ENCODE measurements at regions not wholly inside any gene's neighbourhood (a gene's known extent, or its start where the extent isn't known, plus 50 kb on each side); places are given as distances from the start of the nearest gene placed in this dataset.
"Not testable (repeated sequence)": the region's sequence is repeated elsewhere in the genome, so short reads cannot be mapped to it uniquely, and the experiment has no call there.

DNA sequence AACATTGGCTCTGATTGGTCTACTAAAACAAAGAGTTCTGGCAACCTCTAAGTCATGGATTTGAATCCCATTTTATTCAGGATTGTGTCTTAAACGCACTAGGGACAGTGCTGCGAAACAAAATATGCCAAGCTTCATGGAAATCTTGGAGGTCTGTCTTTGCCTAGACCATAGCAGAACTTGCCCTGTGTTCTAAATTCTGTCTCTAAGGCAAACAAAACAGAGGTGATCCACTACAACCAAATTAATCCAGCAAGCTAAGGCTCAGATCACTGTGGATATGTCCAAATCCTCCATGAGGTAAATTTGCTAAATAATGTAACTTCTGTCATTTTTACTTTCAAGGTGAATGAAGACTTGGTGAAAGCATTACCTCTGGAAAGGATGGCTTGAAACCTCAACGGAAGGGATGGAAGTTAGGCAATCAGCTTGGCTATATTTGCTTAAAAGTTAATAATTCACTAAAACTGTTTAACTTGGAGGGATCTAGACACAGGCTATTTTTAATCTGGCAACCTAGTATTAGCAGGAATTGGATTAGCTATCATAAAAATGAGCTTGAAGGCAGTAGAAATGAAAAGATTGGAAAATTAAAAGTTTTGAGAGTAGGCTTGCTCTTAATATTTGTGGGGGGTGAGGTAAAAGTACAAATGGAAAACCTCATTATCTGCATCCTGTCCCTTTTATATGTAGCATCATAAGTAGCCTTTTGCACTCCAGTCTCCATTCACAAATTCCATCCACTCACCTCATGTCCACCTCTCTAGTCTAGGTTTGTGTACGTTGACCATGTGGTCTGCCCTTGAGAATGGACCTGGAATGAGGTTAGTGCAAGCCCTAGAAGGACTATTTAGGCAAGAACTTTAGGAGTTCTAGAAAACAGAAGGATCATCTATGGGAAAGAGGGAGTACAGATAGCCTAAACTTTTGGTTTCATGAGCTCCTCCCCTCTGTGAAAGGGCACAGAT lies 176.2 kb downstream of the SMC2 start:
- no peak for DNase-seq (ENCODE audit: low read depth)

DNA sequence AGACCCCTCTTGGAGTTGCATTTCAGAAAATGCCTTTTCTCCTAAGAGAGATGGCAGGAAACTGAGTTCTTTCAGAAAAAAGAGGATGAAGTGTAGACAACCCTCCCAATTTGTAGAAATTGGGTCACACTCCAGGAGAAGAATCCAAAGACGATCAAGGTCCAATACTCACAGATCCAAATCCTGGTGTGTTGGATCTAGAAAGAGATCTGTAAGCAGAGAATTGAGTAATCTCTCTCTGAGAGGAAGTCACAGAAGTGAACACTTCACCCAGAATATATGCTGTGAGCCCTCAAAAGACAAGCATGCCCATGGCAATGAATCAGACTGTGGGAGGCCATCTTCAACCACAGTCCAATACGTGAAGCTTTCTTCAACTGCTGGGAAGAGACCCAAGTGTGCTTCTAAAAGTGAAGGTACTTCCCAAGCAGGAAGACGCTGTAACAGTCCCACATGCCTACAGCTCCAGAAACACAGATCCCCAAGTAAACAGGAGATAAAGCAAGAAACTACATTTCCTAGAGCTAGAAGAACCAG lies 182.7 kb downstream of the SMC2 start:
- DNase-seq (ENCODE audit: low read depth): peak; percentile 16

DNA sequence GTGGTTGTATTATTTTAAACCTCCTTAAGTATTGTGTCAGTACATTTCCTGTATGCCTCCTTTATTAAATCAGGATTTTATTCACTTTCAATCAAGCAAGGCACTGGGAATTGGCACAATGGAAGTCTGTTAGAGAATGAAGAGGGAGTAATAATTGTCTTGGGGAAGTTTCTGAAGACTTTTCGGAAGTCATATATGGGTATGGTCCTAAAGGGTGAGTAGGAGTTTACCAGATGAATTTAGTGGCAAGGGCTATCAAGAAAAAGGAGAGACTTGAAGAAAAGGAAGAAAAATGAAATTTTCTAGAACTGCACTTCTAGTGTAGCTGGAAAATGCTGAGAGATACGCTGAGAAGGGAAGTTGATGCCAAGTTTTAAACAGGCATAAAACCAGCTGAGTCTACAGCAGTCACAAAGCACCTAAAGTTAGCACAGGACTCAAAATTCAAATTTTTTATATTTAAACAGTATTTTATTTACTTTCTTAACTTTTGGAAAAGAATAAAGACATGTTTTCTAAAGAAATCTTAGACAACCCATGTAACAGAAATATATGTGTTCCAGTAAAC lies 184.9 kb downstream of the SMC2 start:
- no peak for DNase-seq (ENCODE audit: low read depth)

DNA sequence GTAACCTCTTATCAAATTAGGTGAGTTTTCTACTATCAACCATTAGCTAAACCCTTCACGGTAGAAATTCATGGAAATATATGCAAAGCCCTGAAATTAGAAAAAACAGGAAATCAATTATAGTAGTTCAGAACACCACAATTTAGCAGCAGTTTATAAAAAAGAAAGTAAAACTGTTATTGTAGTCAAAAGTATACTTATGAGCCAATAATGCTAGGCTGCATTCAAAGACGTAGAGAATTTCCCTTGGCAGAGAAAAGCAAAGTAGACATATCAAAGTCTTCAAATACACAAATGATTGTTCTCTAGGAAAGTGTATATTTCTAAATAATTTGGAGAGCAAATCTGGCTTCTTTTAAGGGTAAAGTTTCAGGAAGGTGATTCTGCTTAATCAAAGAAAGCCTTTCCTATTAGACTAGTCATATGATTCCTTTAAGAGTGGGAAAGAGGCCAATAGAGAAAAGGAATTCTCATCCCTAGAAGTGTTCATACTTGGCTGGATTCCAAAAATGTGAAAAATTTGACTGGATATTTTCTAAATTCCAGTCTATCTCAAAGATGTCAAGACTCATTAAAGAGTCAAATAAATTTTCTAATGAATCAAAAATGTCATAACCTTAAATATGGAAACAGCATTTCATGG lies 185.5 kb downstream of the SMC2 start:
- DNase-seq (ENCODE audit: low read depth): peak; percentile 40

DNA sequence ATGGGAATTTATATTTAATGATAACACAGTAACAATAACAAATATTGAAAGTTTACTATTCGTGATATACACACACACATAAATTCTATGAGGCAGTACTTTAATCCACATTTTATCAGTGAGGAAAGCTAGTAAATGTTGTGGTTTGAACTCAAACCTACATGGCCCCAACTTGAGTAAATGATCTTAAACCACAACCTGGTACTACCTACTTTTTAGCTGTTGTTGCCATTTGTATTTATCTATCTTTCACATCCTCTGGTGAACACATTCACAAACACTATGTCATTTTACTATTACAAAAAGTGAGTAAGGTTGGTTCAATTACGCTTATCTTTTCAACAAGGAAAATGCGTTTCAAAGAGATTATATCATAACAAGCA lies 186.1 kb downstream of the SMC2 start:
- DNase-seq (ENCODE audit: low read depth): no peak

DNA sequence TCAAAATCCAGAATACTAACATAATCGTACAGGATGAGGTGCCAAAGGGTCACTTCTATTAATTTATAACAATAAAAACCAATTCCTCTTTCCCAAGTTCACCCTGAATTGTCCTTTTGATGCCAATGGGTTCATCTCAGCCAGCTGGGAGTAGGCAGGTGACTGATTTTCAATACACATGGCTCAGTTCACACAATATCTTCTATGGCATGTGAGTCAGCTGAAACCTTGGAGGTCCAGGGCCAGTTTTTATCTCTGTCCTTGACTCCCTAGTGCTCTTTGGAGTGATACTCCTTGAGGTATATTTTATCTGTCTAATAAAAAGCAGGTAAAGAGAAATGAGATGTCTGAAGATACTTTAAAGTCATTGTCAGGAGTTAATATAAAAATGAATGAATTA lies 186.6 kb downstream of the SMC2 start:
- DNase-seq (ENCODE audit: low read depth): no peak

DNA sequence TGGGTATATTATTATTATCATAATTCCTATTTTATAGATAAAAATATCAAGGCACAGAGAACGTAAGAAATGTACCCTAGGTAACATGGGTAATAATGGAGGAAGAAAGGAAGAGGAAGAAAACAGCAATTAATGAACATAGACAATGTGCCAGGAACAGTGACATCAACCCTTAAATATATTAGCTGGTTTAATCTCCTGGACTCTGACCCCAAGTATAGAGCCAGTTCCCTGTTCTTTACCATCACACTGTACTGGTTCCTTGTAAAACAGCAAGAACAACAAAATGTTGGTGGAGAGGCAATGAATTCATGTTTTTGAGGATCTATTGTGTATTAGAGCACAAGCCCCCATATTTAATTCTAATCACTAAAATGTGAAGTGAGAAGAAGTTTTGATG lies 192.1 kb downstream of the SMC2 start:
- DNase-seq (ENCODE audit: low read depth): no peak

DNA sequence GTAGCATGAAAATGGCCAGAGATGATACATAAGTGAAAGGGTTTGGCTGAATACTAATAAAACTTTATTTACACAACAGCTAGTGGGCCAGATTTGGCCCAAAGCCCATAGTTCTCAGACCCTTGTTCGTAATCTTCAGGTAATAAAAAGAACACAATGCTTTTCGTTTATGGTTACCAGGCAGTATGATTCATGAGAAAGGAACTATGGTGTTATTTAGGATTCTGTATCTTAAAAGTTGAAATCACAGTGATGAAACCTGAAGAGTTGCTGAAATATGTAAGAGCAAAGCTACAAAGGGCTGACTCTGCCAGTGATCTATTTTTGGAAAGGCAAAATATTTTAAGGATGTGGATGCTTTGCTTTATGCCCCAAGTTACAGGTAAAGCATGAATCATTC lies 192.7 kb downstream of the SMC2 start:
- no peak for DNase-seq (ENCODE audit: low read depth)

DNA sequence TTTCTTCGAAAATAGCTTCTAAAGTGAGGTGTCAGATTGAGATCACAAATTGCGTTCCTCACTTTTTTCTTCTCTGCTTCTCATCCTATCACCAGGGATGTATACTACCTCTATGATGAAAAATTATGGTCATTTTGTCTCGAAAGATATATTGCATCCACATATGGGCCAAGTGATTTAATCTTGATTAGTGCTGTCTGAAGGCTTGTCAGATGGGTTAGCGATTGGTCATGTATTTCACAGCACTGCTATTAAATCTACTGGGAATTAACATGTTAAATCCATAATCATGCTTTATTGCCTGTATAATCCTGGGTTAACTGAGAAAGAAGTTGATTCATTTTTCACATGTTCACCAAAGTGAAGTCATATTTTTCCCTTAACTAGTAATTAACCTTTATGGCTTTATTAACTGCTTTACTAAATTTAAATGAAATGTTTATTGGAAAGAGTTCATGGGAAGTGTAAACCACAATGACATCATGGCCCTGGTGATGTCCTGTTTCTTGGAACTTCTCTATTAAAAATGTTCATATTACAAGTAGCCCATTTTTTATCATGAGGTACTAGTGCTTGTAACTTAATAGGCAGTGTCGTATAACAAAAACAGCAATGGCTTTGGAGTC lies 193.3 kb downstream of the SMC2 start:
- no peak for DNase-seq (ENCODE audit: low read depth)

DNA sequence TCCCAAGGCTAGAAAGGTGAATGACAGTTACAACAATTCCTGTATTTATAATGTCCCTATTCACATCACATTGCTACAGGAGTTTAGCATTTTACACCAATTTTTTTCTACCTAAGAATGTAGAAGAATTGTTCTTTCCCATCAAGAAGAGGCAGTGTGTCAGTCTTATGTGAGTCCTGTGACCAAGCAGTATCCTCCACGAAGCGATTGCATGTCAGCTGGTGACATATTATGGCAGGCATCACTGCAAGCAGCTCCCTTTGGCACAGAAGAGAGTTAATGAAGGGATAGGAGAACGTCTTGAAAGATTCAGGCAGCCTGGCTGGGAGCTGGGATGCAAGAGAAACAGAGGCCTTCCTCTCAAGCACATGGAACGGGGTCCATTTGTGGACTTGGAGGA lies 199.8 kb downstream of the SMC2 start:
- no peak for DNase-seq (ENCODE audit: low read depth)

DNA sequence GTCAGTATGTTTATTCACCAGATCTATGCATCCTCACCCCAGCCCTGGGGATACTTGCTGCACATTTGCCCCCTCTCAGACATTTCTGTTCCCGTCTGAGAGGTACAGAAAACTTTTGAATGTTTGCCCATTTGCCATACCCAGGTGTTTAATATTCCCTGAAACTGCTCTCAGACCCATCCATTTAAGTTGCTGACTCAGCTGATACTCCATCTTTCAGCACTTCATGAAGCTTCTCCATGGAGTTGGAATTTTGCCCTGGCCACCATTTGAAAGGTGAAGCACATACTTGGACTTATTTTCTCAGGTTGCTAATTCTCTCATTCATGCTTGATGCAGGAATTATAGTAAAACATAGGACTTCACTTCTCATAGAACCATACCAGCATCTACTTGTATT lies 203.9 kb upstream of the OR13F1 start:
- no peak for DNase-seq (ENCODE audit: low read depth)

DNA sequence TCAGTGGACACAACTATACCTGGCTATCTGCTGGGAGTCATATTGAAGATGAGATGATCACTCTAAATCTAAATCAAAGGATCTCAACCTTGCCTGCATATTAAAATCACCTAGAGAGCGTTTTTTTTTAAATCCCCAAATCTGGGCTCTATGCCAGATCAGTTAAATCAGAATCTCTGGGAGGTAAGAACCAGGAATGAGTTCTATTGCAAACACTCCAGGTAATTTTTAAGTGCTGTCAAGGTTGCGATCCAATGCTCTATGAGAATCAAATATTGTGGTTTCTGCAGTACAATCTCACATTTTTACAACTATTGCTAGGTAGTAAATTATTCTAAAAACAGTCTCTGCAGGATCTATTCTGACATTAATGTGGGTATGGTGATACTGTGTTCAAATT lies 202.3 kb upstream of the OR13F1 start:
- no peak for DNase-seq (ENCODE audit: low read depth)

DNA sequence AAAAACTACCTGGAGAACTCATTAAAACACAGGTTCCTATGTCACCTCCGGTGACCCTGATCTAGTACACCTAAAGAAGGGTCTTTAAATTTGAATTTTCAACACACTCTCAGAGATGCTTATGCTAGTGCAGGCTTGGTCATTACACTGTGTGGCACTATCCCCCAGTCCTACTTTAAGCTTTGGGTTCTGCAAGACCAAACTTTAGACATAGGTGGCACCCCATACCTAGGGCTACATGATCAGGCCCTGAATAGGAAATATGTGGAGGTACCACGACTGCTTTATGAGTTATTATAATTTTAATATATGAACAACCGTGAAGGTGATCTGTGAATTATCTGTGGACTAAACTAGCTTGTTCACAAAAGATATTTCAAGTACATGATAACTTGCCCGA lies 201.3 kb upstream of the OR13F1 start:
- no peak for DNase-seq (ENCODE audit: low read depth)

DNA sequence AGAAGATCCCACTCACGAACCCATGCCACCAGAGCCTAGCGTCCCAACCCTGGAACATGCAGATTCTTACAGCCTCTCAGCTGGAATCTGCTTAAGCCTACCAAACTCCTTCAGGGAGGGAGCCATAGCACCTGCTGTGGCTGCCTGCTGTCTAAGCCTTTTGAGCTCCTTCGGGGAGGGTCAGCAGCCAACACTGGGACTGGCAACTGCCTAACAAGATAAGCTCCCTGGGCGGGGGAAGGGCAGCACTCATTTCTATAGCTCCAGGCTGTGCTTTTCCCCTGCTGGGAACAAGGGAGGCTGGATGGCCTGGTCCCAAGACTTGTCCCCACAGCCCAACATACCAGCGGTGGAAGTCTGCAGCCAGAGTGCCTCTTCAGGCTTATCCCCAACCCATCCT lies 199.1 kb upstream of the OR13F1 start:
- no peak for DNase-seq (ENCODE audit: low read depth)

DNA sequence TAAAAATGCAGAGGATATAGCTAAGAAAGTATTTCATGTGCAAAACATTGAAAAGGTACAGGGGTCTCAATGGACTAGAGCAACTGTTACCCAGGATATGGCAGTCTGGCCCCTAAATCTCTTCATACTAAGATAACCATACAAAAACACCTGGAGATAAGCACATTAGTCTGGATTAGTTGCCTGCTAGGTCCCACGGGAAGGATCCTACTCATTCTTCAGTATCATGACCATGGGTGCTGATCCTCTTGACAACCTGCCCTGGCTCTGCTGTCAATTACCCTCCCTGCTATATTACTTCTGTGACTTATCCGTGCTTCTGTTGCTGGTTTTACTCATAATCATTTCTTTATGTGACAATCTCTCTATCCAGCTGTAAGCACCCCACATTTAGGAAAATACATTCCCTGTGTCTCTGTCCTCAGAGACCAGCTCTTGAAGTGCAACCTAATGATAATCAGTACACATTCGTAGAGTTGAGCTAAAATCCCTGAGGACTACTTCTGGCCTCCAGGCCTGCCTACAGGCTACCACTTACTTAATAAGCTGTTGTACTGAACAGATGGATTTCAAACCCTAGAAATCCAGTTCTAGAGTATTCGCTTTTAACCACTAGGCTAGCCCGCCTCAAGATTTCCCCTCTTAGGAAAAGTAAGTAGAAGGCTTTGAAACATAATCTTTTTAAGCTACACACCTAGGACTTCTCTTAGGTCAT lies 190.5 kb upstream of the OR13F1 start:
- DNase-seq (ENCODE audit: low read depth): no peak

DNA sequence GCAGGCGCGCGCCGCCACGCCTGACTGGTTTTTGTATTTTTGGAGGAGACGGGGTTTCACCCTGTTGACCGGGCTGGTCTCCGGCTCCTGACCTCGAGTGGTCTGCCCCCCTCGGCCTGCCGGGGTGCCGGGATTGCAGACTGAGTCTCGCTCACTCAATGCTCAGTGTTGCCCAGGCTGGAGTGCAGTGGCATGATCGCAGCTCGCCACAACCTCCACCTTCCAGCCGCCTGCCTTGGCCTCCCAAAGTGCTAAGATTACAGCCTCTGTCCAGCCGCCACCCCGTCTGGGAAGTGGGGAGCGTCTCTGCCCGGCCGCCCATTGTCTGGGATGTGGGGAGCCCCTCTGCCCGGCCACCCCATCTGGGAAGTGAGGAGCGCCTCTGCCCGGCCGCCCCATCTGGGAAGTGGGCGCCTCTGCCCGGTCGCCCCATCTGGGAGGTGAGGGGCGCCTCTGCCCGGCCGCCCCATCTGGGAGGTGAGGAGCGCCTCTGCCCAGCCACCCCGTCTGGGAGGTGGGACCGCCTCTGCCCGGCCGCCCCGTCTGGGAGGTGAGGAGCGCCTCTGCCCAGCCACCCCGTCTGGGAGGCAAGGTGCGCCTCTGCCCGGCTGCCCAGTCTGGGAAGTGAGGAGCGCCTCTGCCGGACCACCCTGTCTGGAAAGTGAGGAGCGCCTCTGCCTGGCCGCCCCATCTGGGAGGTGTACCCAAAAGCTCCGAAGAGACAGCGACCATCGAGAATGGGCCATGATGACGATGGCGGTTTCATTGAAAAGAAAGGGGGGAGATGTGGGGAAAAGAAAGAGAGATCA lies 187.7 kb upstream of the OR13F1 start:
- DNase-seq (ENCODE audit: low read depth): not testable (repeated sequence)

DNA sequence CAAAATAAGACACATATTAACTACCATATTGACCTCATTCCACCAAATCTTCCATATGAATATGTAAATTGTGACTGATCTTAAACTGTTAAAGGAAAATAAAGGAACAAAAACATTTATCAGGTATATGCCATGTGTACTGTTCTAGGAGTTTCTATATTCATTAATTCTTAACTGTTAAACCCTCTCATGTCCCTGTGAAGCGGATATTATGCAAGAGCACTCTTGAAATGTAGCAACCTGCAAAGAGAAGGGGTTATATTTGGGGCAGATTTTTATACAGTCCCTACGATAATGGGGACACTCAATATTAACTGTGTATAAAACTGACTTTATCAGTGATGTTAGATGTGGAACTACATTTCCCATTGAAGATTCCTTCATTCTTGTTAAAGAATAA lies 184.9 kb upstream of the OR13F1 start:
- no peak for DNase-seq (ENCODE audit: low read depth)

DNA sequence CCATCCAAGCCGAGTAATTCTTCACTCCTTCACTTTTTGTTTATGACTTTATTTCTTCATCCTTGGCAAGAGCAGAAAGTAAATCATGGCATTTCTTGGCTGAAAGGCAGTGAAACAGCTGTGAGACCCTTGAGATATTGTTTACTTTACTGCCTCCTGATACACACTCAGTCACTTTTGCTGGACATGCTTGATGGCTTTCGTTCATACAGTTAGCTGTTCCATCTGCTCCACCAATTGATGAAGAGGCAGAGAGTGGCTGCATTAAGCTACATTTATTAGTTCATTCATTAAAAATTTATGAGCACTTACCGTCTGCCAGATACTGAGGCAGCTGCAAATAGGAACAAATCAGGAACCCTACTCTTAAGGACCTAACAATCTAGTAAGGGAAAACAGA lies 184.4 kb upstream of the OR13F1 start:
- DNase-seq (ENCODE audit: low read depth): no peak

DNA sequence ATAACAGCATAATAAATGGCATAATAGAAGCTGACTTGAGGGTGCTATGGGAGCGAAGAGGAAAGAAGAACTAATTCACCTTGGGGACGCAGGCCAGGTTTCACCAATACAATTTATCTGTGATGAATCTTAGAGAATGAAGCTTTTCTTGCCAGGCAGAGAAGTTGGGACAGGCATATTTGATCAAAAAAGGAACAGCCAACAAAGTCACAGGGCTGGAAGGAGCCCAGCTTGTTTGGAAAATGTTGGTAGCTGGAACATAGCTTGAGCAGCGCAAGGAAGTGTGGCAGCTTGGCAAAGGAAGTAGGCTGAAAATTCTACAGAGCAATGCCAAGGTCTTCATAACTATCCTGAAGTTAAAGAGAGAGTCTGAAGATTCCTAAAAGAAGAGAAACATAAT lies 181.5 kb upstream of the OR13F1 start:
- no peak for DNase-seq (ENCODE audit: low read depth)

DNA sequence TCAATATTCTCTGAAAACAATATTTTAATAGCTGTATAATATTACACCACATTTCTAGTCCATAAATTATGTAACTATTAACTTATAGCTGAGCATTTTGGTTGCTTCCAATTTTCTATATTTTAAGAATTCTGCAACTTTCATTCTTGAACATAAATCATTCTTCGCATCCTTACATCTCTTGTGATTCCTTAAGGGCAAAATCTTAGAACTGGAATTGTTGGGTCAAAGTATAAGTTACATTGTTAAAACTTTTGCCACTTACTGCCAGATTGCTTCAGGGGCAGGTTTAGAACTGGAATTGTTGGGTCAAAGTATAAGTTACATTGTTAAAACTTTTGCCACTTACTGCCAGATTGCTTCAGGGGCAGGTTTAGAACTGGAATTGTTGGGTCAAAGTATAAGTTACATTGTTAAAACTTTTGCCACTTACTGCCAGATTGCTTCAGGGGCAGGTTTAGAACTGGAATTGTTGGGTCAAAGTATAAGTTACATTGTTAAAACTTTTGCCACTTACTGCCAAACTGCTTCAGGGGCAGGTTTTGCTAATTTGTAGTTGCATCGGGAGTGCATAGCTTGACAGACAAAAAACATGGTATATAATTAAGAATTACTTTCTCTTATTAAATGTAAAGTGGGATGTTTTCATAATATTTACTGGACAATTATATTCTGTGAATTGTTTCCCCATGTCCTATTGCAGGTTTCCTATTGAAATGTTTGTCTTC lies 179.9 kb upstream of the OR13F1 start:
- not testable (repeated sequence) for DNase-seq (ENCODE audit: low read depth)
